ENCODE measurements at regions not wholly inside any gene's neighbourhood (a gene's known extent, or its start where the extent isn't known, plus 50 kb on each side); places are given as distances from the start of the nearest gene placed in this dataset.

GRCh38 chr16:11474617-11475291, 112.0 kb downstream of the LITAF start:
- TF ChIP-seq, protein P1, sequence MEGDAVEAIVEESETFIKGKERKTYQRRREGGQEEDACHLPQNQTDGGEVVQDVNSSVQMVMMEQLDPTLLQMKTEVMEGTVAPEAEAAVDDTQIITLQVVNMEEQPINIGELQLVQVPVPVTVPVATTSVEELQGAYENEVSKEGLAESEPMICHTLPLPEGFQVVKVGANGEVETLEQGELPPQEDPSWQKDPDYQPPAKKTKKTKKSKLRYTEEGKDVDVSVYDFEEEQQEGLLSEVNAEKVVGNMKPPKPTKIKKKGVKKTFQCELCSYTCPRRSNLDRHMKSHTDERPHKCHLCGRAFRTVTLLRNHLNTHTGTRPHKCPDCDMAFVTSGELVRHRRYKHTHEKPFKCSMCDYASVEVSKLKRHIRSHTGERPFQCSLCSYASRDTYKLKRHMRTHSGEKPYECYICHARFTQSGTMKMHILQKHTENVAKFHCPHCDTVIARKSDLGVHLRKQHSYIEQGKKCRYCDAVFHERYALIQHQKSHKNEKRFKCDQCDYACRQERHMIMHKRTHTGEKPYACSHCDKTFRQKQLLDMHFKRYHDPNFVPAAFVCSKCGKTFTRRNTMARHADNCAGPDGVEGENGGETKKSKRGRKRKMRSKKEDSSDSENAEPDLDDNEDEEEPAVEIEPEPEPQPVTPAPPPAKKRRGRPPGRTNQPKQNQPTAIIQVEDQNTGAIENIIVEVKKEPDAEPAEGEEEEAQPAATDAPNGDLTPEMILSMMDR (IDR thresholded peaks at IDR 0.05; ENCODE audit: extremely low read depth in 1 of 2, insufficient read depth in 1 of 2, low read depth in 1 of 2, low read length in 2 of 2), result no peak
- TF ChIP-seq POLR2A (IDR thresholded peaks at IDR 0.05; ENCODE audit: low read depth, low read length) (no peak), EZH2 (IDR thresholded peaks at IDR 0.05; ENCODE audit: borderline replicate concordance, low read depth, low read length, severe bottlenecking) (no peak), MAX (IDR thresholded peaks at IDR 0.05; ENCODE audit: insufficient read depth, insufficient read length) (no peak), POLR2AphosphoS5 (IDR thresholded peaks at IDR 0.05; ENCODE audit: insufficient read depth, low read depth, low read length) (no peak), GATA2 (IDR thresholded peaks at IDR 0.05; ENCODE audit: insufficient read depth, insufficient read length, low read depth, low read length) (no peak), MYC (IDR thresholded peaks at IDR 0.05; ENCODE audit: low read depth, low read length) (no peak)
